ENCODE measurements at regions not wholly inside any gene's neighbourhood (a gene's known extent, or its start where the extent isn't known, plus 50 kb on each side); places are given as distances from the start of the nearest gene placed in this dataset.

GRCh38 chr4:177557416-177557815, 115.2 kb upstream of the AGA start:
- TF ChIP-seq POLR2A (IDR thresholded peaks at IDR 0.05; ENCODE audit: low read depth, low read length) (no peak), SMC3 (IDR thresholded peaks at IDR 0.05; ENCODE audit: low read depth, low read length) (no peak), CTCF (conservative IDR thresholded peaks at IDR 0.05; ENCODE audit: low read depth, low read length) (no peak), RAD21 (IDR thresholded peaks at IDR 0.05; ENCODE audit: low read length) (no peak), CHD1 (IDR thresholded peaks at IDR 0.05; ENCODE audit: low read depth, low read length) (no peak), CEBPB (IDR thresholded peaks at IDR 0.05; ENCODE audit: low read depth, low read length) (no peak), RFX5 (IDR thresholded peaks at IDR 0.05; ENCODE audit: low read depth, low read length) (no peak), MXI1 (IDR thresholded peaks at IDR 0.05; ENCODE audit: borderline replicate concordance, low read depth, low read length) (no peak), USF2 (IDR thresholded peaks at IDR 0.05; ENCODE audit: low read depth, low read length) (no peak), ELK1 (IDR thresholded peaks at IDR 0.05; ENCODE audit: borderline replicate concordance, low read depth, low read length) (no peak), MAFK (IDR thresholded peaks at IDR 0.05; ENCODE audit: low read depth, low read length) (no peak), MAZ (IDR thresholded peaks at IDR 0.05; ENCODE audit: borderline replicate concordance, low read depth, low read length) (no peak), FOS (IDR thresholded peaks at IDR 0.05; ENCODE audit: low read depth, low read length) (no peak), BHLHE40 (IDR thresholded peaks at IDR 0.05; ENCODE audit: low read depth, low read length) (no peak)

All from IMR-90 (cell line).